HG03575 (cell line): ENCODE measurements at regions not wholly inside any gene's neighbourhood (a gene's known extent, or its start where the extent isn't known, plus 50 kb on each side); places are given as distances from the start of the nearest gene placed in this dataset.
A peak's percentile ranks its signal among the peaks of the same experiment; 100 is the strongest.
"Not testable (repeated sequence)": the region's sequence is repeated elsewhere in the genome, so short reads cannot be mapped to it uniquely, and the experiment has no call there.

Source experiments
- ATAC-seq: cut with Tn5 transposase; IDR thresholded peaks from one replicate; pipeline ENCODE4 v1.9.1; 2021; ENCODE audit not compliant: unreplicated experiment, insufficient number of reproducible peaks, low FRiP score; ENCODE audit errors: extremely low read depth

DNA sequence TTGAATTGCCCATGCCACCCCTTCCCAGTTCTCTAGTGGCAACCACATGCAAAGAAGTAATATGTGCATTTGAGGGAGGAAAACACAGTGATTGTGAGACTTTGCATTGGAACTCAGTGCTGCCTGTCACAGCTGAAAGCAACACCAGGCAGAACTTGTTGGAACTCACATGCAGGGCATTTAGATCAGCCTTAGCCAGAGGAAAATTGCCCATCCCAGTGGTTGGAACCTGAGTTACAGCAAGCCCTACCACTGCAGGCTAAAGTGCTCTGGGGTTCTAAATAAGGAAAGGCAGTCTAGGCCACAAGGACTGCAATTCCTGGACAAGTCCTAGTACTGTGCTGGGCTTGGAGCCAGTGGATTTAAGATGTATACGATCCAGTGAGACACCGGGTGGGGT, 245.3 kb upstream of the UFL1 start:
- no peak for ATAC-seq

DNA sequence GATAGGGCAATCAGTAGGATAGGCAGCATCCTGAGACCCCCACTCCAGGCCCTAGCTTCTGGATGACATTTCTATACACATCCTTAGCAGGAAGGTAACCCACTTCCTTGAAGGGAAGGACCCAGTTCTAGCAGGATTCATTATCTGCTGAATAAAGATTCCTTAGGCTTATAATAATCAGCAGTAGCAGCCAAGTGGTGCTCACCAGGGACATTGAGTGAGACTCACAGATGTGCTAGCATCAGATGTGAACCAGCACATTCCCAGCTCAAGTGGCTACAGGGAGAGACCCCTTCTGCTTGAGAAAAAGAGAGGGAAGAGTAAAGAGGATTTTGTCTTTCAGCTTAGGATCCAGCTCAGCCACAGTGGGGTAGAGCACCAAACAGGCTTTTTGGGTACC, 244.8 kb upstream of the UFL1 start:
- no peak for ATAC-seq

DNA sequence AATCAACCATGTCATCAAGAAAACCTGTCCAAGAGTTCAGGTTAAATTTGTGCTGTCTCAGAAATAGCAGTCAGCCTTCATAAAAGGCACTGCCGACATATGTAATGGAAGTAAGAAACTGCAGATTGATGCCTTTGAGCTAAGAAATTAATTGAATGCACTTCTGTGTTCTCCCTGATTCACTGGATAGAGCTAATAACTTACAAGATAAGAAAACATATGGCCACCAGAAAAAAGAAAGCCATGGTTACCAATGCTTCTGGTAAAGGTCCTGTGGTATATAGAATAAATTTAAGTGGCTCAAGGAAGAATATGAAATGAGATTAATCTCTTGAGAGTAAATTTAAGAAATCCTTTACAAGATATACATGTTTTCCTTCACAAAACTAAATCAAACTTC, 242.5 kb upstream of the UFL1 start:
- no peak for ATAC-seq

GRCh38 chr6:96286503-96286902, 235.1 kb upstream of the UFL1 start:
- no peak for ATAC-seq

DNA sequence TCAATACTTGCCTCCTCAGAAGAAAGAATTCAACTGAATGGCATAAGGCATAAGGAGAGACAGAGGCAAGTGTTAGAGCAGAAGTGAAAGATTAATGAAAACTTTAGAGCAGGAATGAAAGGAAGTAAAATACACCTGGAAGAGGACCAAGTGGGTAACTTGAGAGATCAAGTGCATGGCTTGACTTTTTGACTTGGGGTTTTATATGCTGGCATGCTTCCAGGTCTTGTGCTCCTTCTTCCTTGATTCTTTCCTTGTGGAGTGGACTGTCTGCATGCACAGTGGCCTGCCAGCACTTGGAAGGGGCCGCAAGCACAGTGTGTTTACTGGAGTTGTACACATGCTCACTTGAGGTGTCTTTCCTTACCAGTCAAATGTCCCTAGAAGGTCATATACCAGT, 222.1 kb upstream of the UFL1 start:
- ATAC-seq = no peak

DNA sequence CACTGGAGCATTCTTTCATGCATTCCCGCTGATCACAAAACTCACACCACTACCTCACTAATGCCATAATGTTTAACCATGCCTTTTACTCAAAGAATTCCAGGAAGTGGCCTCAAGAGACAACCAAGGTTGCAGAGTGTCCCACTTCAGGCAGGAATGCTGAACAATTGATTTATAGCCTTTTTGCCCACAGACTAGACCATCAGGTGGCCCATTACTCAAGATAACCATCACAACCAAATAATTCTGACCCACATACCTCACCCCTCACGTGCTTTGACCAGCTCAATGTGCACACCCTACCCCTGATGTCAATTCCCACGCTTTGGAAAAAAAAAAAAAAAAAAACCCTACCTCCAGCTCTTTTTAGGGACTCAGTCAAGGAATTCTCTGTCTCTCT, 220.6 kb upstream of the UFL1 start:
- no peak for ATAC-seq

GRCh38 chr6:96301781-96302180, 219.8 kb upstream of the UFL1 start:
- ATAC-seq = no peak

DNA sequence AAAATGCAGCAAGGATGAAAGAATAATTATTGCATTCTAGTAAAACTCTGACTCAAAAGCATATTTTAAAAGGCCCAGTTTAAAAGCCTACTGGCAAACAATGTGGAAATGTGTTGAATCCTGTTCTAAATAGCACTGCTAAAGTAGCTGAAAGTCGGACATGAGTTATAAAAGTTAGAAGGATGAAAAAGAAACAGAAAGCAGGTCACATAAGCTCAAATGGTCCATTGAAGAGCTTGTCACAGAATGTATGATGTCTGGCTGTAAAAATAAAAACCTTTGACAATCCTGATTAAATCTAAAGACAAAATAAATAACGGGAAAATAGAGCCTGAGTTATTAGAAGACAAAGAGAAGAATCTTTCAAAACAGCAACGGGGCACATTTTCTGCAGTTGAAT, 218.6 kb upstream of the UFL1 start:
- ATAC-seq = no peak

- peak; percentile 100 for ATAC-seq
These were observed 216.6 kb upstream of the UFL1 start for GRCh38 chr6:96304997-96305396.

DNA sequence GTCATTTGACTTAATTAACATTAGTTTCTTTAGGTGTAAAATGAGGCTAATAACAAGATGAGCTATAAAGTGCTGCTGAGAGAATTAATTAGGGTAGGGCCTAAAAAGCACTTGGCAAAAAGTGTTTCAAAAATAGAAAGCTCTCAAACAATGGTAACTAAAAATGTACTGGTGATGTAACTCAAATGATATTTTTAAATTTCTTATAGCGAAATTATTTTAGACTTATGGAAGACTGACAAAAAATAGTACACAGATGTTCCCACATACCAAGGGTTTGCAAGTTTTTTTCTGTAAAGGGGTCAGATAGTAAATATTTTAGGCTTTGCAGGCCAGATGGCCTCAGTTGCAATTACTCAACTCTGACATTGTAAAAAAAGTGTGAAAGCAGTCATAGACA, 190.7 kb upstream of the UFL1 start:
- ATAC-seq = no peak

DNA sequence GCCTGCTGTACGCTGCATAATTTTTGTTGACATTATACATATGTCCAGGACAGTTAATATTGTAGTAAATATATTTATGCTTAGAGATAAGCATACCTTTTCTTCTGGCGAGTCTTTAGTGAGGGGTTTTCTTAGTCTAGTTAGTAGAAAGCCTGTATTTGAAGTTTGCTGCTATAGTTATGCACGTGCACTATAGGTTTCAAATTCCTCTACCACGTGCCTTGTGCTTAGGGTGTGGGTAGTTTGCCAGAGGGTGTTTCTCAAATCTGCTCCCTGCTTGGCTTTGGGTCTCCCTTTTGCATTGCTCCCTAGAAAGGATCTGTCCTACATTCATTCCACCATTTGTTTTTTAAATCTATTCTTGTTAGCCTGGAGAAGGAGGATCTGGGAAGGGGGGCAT, 181.4 kb upstream of the UFL1 start:
- ATAC-seq = no peak

DNA sequence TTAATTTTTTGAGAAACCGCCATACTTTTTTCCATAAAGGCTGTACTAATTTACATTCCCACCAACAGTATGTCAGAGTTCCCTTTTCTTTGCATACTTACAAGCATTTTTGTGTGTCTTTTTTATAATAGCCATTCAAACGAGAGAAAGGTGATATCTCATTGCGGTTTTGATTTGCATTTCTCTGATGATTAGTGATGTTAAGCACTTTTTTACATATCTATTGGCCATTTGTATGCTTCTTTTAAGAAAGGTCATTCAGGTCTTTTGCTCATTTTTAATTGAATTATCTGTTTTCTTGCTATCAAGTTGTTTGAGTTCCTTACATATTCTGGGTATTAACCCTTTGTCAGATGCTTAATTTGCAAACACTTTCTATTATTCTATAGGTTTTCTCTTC, 176.1 kb upstream of the UFL1 start:
- ATAC-seq = no peak

GRCh38 chr6:96381246-96381645, 140.4 kb upstream of the UFL1 start:
- ATAC-seq = no peak

DNA sequence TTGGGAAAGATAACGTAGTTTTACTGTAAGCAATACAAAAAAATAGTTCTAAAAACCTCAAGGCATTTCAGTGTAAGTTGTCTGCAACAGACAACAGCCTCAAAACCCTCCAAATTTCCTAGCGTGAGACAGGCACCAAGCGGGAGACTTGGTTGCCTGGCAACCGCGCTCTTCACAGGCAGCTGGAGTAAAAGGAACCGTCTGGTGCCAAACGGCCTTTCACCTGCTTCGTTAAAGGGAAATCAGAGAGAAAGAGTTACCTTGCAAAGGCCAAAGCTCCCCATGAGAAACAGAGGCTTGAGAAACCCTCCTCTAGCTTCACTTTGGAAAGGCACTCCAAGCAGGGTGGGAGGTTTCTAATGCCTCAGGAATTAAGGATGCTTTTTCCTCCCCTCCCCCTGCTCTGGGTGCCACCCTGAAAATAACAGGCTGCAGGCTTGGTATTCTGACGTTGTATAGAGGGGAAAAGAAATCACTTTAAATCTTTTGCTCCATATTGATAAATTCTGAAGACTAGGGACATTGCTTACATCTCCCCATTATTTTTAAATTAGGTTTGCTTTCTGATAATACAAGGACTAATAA, 129.7 kb upstream of the UFL1 start:
- no peak for ATAC-seq

DNA sequence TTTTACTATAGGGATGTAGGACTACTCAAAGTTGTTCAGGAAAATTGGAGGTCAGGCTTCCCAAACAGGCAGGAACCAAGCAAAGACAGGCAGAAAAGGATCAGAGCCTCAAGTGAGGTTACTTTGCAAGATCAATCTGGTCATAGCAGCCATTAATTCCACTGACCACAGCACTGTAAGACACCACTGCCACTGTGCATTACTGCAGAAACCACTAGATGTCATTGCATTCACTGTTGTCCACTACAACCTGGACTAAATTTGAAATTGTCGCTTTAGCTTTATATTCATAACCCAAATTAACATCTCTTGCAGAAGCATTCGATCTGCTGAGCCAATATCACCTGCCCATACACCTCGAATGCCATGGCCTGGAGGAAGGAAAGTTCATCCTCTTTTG, 126.9 kb upstream of the UFL1 start:
- ATAC-seq = no peak

GRCh38 chr6:96410467-96410866, 111.1 kb upstream of the UFL1 start:
- ATAC-seq = no peak

DNA sequence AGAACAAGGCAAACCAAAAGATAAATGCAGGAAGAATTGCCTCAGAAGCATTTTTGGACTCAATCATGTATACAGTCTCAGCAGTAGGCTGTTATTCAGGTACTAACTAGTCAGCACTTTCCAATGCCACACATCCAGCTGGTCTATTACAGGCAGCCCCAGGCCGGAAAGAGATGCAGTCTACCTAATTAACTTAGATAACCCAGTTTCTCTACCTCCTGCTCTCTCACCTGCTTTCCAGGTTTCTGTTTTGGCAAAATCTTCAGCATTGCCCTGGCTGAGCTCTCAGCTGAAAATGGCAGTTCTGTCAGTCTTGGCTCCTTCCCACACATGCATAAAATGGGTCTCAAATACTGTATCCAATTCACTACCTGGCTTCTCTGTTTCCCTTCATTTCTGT, 101.3 kb upstream of the UFL1 start:
- ATAC-seq = no peak

DNA sequence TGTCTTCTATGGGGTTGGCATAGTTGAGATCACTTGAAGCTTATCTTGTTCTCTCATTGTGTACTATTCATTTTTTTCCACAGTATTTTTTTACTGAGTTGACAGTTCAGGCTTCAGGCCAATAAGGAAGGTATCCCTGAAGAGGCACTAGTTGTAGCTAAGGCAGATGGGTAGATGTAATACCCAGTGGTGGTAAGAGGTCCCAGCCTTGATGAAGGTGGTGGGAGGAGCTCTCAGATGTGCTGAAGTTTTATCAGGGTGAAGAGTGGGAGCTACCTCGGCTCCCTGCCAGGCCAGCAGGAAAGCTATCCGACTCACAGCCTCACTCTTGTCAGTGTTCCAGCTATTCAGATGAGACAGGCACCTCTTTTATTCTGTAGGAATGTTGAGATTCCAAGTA, 87.7 kb upstream of the UFL1 start:
- ATAC-seq = no peak

GRCh38 chr6:96436398-96436797, 85.2 kb upstream of the UFL1 start:
- no peak for ATAC-seq

- not testable (repeated sequence) for ATAC-seq
These were observed 84.4 kb upstream of the UFL1 start for GRCh38 chr6:96437228-96437627.

- no peak for ATAC-seq
These were observed 71.4 kb upstream of the UFL1 start for GRCh38 chr6:96450082-96450769.
